ENCODE measurements at regions not wholly inside any gene's neighbourhood (a gene's known extent, or its start where the extent isn't known, plus 50 kb on each side); places are given as distances from the start of the nearest gene placed in this dataset.
A peak's percentile ranks its signal among the peaks of the same experiment; 100 is the strongest.
"Not testable (repeated sequence)": the region's sequence is repeated elsewhere in the genome, so short reads cannot be mapped to it uniquely, and the experiment has no call there.

GRCh38 chr1:182206626-182207239 is 145.2 kb upstream of the ZNF648 start:
- peak in 1 of 11 donors; percentile 29 for DNase-seq (ENCODE audit: extremely low read depth in 1 of 11, low read depth in 9 of 11, low spot score in 4 of 11)

- DNase-seq (ENCODE audit: extremely low read depth in 1 of 11, low read depth in 9 of 11, low spot score in 4 of 11) = no peak
Measured at GRCh38 chr1:182205351-182206022, 144.0 kb upstream of the ZNF648 start.

- DNase-seq (ENCODE audit: extremely low read depth in 1 of 11, low read depth in 9 of 11, low spot score in 4 of 11) = no peak
Measured at GRCh38 chr1:182203191-182203875, 141.8 kb upstream of the ZNF648 start.

GRCh38 chr1:182201490-182201889 is 140.0 kb upstream of the ZNF648 start:
- not testable (repeated sequence) for DNase-seq (ENCODE audit: extremely low read depth in 1 of 11, low read depth in 9 of 11, low spot score in 4 of 11)

- DNase-seq (ENCODE audit: extremely low read depth in 1 of 11, low read depth in 9 of 11, low spot score in 4 of 11) = no peak
Measured at GRCh38 chr1:182200025-182200812, 138.7 kb upstream of the ZNF648 start.

- DNase-seq (ENCODE audit: extremely low read depth in 1 of 11, low read depth in 9 of 11, low spot score in 4 of 11) = no peak
Measured at GRCh38 chr1:182198006-182198605, 136.6 kb upstream of the ZNF648 start.

GRCh38 chr1:182196897-182197870 is 135.7 kb upstream of the ZNF648 start:
- DNase-seq (ENCODE audit: extremely low read depth in 1 of 11, low read depth in 9 of 11, low spot score in 4 of 11) = no peak

- DNase-seq (ENCODE audit: extremely low read depth in 1 of 11, low read depth in 9 of 11, low spot score in 4 of 11) = no peak
Measured at GRCh38 chr1:182195733-182196132, 134.2 kb upstream of the ZNF648 start.

- no peak for DNase-seq (ENCODE audit: extremely low read depth in 1 of 11, low read depth in 9 of 11, low spot score in 4 of 11)
Measured at GRCh38 chr1:182193908-182194550, 132.5 kb upstream of the ZNF648 start.

- no peak for DNase-seq (ENCODE audit: extremely low read depth in 1 of 11, low read depth in 9 of 11, low spot score in 4 of 11)
Measured at GRCh38 chr1:182192966-182193365, 131.5 kb upstream of the ZNF648 start.

GRCh38 chr1:182192215-182192614 is 130.7 kb upstream of the ZNF648 start:
- DNase-seq (ENCODE audit: extremely low read depth in 1 of 11, low read depth in 9 of 11, low spot score in 4 of 11) = no peak

GRCh38 chr1:182191381-182192115 is 130.0 kb upstream of the ZNF648 start:
- DNase-seq (ENCODE audit: extremely low read depth in 1 of 11, low read depth in 9 of 11, low spot score in 4 of 11) = no peak

GRCh38 chr1:182189535-182190066 is 128.1 kb upstream of the ZNF648 start:
- DNase-seq (ENCODE audit: extremely low read depth in 1 of 11, low read depth in 9 of 11, low spot score in 4 of 11) = no peak

- DNase-seq (ENCODE audit: extremely low read depth in 1 of 11, low read depth in 9 of 11, low spot score in 4 of 11) = no peak
Measured at GRCh38 chr1:182186757-182187146, 125.2 kb upstream of the ZNF648 start.

- DNase-seq (ENCODE audit: extremely low read depth in 1 of 11, low read depth in 9 of 11, low spot score in 4 of 11) = no peak
Measured at GRCh38 chr1:182185842-182186756, 124.6 kb upstream of the ZNF648 start.

GRCh38 chr1:182185136-182185535 is 123.6 kb upstream of the ZNF648 start:
- no peak for DNase-seq (ENCODE audit: extremely low read depth in 1 of 11, low read depth in 9 of 11, low spot score in 4 of 11)

All from renal cortex interstitium (tissue), 11 donors.